HL-60 (cell line): ENCODE measurements at regions not wholly inside any gene's neighbourhood (a gene's known extent, or its start where the extent isn't known, plus 50 kb on each side); places are given as distances from the start of the nearest gene placed in this dataset.

Experiments
- CTCF ChIP-seq: IDR thresholded peaks from one replicate; pipeline ENCODE4 v1.5.1; 2011; ENCODE audit warnings: low read length, control low read depth, inconsistent platforms; ENCODE audit not compliant: insufficient read depth
- POLR2AphosphoS5 ChIP-seq: IDR thresholded peaks from 2 replicates; pipeline ENCODE4 v1.6.1; 2012; ENCODE audit warnings: low read depth

- TF ChIP-seq CTCF (no peak), POLR2AphosphoS5 (no peak)
Observed at GRCh38 chr3:118272991-118273390, 761.7 kb downstream of the IGSF11 start.
